ENCODE measurements at regions not wholly inside any gene's neighbourhood (a gene's known extent, or its start where the extent isn't known, plus 50 kb on each side); places are given as distances from the start of the nearest gene placed in this dataset.

- no peak overlapping the region for H3K4me3 ChIP-seq
- 70 to 74% (median 73%) methylated on average over 3 of the region's 3 CpGs for WGBS, 4 donors
- peaks cover 0 to 4% (median 0%) of the 10 kb centered on the region in 3 donors for H3K9me3 ChIP-seq (replicated peaks in 1 of 3)
- H3K4me1 ChIP-seq (replicated peaks in 1 of 2): no peaks in the 10 kb centered on the region
- H3K27me3 ChIP-seq: no peaks in the 10 kb centered on the region
- no peak for DNase-seq
- no peak for TF ChIP-seq CTCF (IDR thresholded peaks at IDR 0.05)
- no peak for TF ChIP-seq POLR2A (IDR thresholded peaks at IDR 0.05)
- H3K36me3 ChIP-seq (replicated peaks in 1 of 2): no peaks in the 10 kb centered on the region
- no peak overlapping the region for H3K27ac ChIP-seq
- intact Hi-C loops (cut with DNase I): no loop called here
Measured at GRCh38 chr11:21634491-21634890, 558.4 kb upstream of the ANO5 start.

GRCh38 chr11:21634956-21635355 lies 557.9 kb upstream of the ANO5 start:
- H3K36me3 ChIP-seq (replicated peaks in 1 of 2): no peaks in the 10 kb centered on the region
- no peak overlapping the region for H3K27ac ChIP-seq
- no peak for DNase-seq
- intact Hi-C loops (cut with DNase I): no loop called here
- H3K4me1 ChIP-seq (replicated peaks in 1 of 2): no peaks in the 10 kb centered on the region
- H3K9me3 ChIP-seq (replicated peaks in 1 of 3): peaks cover 0 to 4% (median 0%) of the 10 kb centered on the region in 3 donors
- no peak for TF ChIP-seq POLR2A (IDR thresholded peaks at IDR 0.05)
- no peak for TF ChIP-seq CTCF (IDR thresholded peaks at IDR 0.05)
- no peak overlapping the region for H3K4me3 ChIP-seq
- H3K27me3 ChIP-seq: no peaks in the 10 kb centered on the region

- no peak overlapping the region for H3K27ac ChIP-seq
- no peak for TF ChIP-seq POLR2A (IDR thresholded peaks at IDR 0.05)
- no peaks in the 10 kb centered on the region for H3K4me1 ChIP-seq (replicated peaks in 1 of 2)
- no peak overlapping the region for H3K4me3 ChIP-seq
- WGBS, 4 donors: 22 to 49% (median 26%) methylated on average over 2 of the region's 2 CpGs
- no peaks in the 10 kb centered on the region for H3K27me3 ChIP-seq
- peaks cover 0 to 4% (median 0%) of the 10 kb centered on the region in 3 donors for H3K9me3 ChIP-seq (replicated peaks in 1 of 3)
- intact Hi-C loops (cut with DNase I): no loop called here
- H3K36me3 ChIP-seq (replicated peaks in 1 of 2): no peaks in the 10 kb centered on the region
- no peak for DNase-seq
Measured at GRCh38 chr11:21635394-21636145, 557.3 kb upstream of the ANO5 start.

DNA sequence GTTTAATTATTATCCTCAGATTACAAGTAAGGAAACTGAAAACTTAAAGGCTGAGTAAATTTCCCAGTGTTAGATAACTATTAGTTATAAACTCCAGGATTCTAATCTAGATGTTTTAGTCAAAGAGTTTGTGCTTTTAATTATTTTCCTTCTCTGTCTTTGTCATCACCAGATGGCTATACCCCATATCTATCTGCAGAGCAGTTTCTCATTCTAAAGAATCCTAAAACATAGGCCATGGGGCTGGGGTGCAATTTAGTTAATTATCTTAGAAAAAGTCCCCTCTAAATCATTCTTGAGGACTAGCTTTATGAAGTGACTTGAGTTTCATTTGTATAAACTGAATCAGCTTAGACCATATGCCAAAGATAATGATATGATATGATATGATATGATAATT lies 556.3 kb upstream of the ANO5 start:
- Histone ChIP-seq H3K27ac (no peak overlapping the region), H3K27me3 (no peaks in the 10 kb centered on the region), H3K36me3 (replicated peaks in 1 of 2) (no peaks in the 10 kb centered on the region), H3K9me3 (replicated peaks in 1 of 3) (peaks cover 0 to 4% (median 0%) of the 10 kb centered on the region in 3 donors), H3K4me3 (no peak overlapping the region), H3K4me1 (replicated peaks in 1 of 2) (no peaks in the 10 kb centered on the region)
- DNase-seq: no peak
- intact Hi-C loops (cut with DNase I): no loop called here
- TF ChIP-seq POLR2A (IDR thresholded peaks at IDR 0.05) (no peak), CTCF (IDR thresholded peaks at IDR 0.05) (no peak)

- no peak overlapping the region for H3K27ac ChIP-seq
- no peaks in the 10 kb centered on the region for H3K4me1 ChIP-seq (replicated peaks in 1 of 2)
- peaks cover 0 to 4% (median 0%) of the 10 kb centered on the region in 3 donors for H3K9me3 ChIP-seq (replicated peaks in 1 of 3)
- WGBS, 4 donors: 54 to 76% (median 59%) methylated on average over 1 of the region's 1 CpG
- no peak for TF ChIP-seq POLR2A (IDR thresholded peaks at IDR 0.05)
- TF ChIP-seq CTCF (IDR thresholded peaks at IDR 0.05): no peak
- no peak overlapping the region for H3K4me3 ChIP-seq
- H3K27me3 ChIP-seq: no peaks in the 10 kb centered on the region
- DNase-seq: no peak
- no peaks in the 10 kb centered on the region for H3K36me3 ChIP-seq (replicated peaks in 1 of 2)
- intact Hi-C loops (cut with DNase I): no loop called here
Measured at GRCh38 chr11:21640491-21640890, 552.4 kb upstream of the ANO5 start.
